Superior temporal gyrus (tissue), 1 donor: ENCODE measurements at regions not wholly inside any gene's neighbourhood (a gene's known extent, or its start where the extent isn't known, plus 50 kb on each side); places are given as distances from the start of the nearest gene placed in this dataset.
"Not testable (repeated sequence)": the region's sequence is repeated elsewhere in the genome, so short reads cannot be mapped to it uniquely, and the experiment has no call there.

Experiments used
- DNase-seq: peaks from one replicate; pipeline ENCODE4 v3.0.0-alpha.2; 2016; ENCODE audit errors: extremely low spot score

DNA sequence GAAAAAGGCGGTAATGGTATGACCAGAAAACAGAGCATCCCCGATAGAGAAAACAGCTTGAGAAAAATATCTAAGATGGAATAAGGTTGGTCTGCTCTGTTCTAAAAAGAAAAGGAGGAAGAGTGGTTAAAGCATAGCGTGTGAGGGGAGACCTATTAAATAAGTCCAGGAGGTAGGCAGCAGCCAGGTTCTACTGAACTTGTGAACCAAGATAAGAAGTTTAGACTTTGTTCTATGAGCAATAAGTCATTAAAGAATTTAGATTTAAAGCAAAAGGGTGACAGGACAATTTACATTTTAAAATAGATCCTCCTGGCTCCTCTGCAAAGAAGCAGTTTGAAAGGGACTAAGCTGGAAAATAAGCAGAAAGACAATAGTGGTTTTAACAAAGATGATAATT is 81.3 kb upstream of the COX7C start:
- no peak for DNase-seq

DNA sequence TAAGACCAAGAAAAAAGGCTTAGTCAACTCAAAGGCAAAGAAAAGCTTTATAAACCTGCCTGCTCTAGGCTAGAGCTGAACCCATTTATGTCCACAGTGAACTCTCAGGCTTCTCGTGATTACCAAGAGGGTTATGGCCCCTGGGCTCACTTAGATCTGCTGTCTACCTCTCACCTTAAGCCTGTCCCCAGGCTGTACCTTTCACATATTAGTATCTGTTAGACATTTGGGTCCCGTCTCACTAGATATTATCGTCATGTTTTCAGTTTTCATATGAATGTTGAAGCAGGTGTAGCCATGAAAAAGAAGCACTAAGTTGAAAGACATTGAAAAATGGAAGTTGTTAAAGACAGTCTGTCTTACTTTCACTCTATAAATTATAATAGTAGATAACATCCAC is 75.2 kb upstream of the COX7C start:
- no peak for DNase-seq

DNA sequence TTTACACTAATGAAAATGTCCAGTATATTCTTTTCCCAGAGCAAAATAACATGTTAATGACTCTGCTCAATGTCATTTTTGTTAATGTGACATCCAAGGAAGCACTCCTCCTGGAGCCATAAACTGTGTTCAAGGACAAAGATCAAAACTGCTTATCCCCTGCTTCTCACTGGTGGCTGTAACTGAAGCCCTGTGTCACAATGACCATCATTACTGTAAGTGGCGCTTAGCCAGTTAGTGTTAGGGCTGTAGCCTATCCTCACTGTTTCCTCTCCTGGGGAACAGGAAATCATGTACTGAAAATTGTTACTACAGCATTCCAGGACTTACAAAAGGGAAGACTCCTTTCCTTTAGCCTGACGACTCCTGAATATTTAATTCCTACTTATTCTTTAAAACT is 71.7 kb upstream of the COX7C start:
- no peak for DNase-seq

DNA sequence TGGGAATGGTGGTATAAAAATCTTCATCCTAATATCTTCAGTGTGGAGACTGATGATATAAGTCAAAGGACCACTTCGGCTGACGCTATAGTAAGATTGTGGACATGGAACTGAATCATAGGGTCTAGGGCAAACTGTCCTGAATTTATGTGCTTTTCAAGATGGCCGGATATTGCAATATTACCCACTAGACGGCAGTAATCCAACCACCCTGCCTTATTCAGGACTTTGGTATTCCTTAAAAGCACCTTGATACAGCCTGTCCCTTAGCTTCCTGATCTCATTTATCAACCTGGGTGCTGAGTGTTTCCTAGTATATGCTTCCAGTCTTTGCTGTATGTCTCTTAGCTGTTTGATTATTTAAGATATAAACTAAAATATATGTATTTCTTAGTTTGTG is 71.2 kb upstream of the COX7C start:
- DNase-seq, result no peak

DNA sequence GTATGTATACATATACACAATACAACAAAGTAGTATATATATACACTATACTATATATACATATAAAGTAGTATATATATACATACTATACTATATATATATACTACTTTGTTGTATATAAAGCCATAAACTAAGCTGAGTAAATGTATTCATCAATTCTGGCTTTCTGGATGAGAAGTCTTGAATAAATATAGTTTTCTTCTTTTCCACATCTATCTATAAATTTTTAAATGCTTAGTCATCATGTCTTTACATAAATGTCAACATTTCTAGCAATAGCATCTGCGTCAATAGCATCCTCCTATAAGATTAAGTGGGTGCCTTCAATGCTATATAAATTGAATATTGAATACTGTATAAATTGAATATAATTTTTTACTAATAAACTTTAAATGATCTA is 63.1 kb upstream of the COX7C start:
- no peak for DNase-seq

DNA sequence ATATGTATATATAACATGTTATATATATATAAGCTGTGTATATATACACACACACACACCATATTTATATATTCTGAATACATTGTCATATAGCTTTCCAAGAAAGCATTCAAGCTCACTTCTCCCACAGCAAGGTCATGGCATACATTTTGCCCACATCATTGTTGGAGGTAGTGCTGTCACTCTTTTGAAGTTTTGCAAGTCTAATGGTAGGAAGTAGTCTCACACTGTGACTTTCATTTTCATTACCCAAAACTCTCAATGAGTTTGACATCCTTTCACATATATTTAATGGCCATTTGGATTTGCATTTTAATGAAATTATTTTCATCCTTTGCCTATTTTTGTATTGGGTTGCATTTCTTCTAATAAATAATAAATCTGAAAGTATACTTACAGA is 59.8 kb upstream of the COX7C start:
- no peak for DNase-seq

DNA sequence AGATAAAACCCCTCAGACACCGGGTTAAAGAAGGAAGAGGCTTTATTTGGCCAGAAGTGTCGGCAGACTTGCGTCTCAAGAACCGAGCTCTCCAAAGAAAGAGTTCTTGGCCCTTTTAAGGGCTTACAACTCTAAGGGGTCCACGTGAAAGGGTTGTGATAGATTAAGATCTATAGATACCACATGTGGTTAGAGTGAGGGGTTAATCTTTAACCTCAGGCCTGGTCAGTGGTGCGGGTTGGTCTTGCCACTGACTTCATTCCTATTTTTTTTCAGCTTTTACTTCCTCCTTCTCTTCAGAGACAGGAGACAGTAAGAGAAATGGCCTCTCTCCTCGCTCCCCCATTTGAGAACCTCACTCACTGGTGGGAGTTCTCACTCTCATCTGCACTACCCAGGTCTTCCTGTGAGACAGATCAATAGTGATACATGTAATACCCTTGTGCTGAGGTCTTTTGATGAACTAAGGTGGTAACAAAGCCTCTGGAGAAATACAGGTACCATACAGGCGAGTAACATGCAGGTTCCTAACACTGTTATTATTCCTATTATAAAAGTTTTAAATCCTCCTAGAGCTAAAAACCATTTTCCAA is 52.4 kb upstream of the COX7C start:
- no peak for DNase-seq

DNA sequence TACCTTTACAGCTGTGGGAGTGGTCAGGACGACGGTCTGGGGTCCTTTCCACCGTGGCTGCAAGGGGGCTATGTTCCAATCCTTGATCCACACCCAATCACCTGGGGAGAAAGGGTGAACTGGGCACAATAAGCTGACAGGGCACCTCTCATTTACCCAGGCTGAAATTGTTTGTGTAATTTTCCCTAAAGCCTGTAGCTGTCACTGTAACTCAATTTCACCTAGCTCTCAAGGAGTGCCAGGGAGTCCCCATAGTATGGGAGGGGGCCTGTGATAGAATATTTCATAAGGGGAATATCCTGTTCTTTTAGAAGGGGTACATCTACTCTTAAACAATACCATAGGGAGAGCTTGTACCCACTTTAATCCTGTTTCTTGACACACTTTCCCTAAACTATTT is 51.7 kb upstream of the COX7C start:
- not testable (repeated sequence) for DNase-seq
